Brain microvascular endothelial cell (primary cell): ENCODE measurements at regions not wholly inside any gene's neighbourhood (a gene's known extent, or its start where the extent isn't known, plus 50 kb on each side); places are given as distances from the start of the nearest gene placed in this dataset.

Experiments used
- DNase-seq: peaks from one replicate; pipeline ENCODE4 v3.0.0-alpha.2; 2020
- H3K27ac ChIP-seq: fragments of 250-450 bp; sonication (Bioruptor Pico); 2 replicates; pipeline ENCODE4 v1.5.1; 2020; ENCODE audit warnings: mild to moderate bottlenecking, moderate library complexity
- H3K27me3 ChIP-seq: fragments of 250-450 bp; sonication (Bioruptor Pico); replicated peaks from 2 replicates; pipeline ENCODE4 v1.5.1; 2020; ENCODE audit warnings: mild to moderate bottlenecking
- H3K36me3 ChIP-seq: fragments of 250-450 bp; sonication (Bioruptor Pico); replicated peaks from 2 replicates; pipeline ENCODE4 v1.5.1; 2020; ENCODE audit warnings: mild to moderate bottlenecking
- H3K4me3 ChIP-seq: 2 replicates; pipeline ENCODE4 v1.5.1; 2011; ENCODE audit warnings: low read depth, mild to moderate bottlenecking, control low read depth, low read length, moderate library complexity
- CTCF ChIP-seq: IDR thresholded peaks from 2 replicates; pipeline ENCODE4 v1.5.1; 2011; ENCODE audit warnings: low read depth, mild to moderate bottlenecking, moderate library complexity, low read length, control low read depth, inconsistent platforms; ENCODE audit errors: missing control alignments
- in situ Hi-C: cut with HindIII; loops from 2 replicates; pipeline ENCODE4 v1.10.0; 2017; ENCODE audit warnings: low sequenced_read_pairs, low pct_ligation_motif_present

- Histone ChIP-seq H3K4me3 (no peak overlapping the region), H3K27ac (no peak overlapping the region), H3K27me3 (peaks cover 2% of the 10 kb centered on the region), H3K36me3 (no peaks in the 10 kb centered on the region)
- no peak for DNase-seq
- no peak for TF ChIP-seq CTCF
- in situ Hi-C loops, result no loop called here
Measured at GRCh38 chr1:228996281-228996680, 261.0 kb downstream of the RHOU start.

GRCh38 chr1:228997721-228998144 is 262.5 kb downstream of the RHOU start:
- no peak for TF ChIP-seq CTCF
- H3K4me3 ChIP-seq, result no peak overlapping the region
- no peak overlapping the region for H3K27ac ChIP-seq
- in situ Hi-C loops, result no loop called here
- H3K36me3 ChIP-seq, result no peaks in the 10 kb centered on the region
- peaks cover 2% of the 10 kb centered on the region for H3K27me3 ChIP-seq
- DNase-seq, result no peak

- Histone ChIP-seq H3K4me3 (no peak overlapping the region), H3K36me3 (no peaks in the 10 kb centered on the region), H3K27ac (no peak overlapping the region), H3K27me3 (no peaks in the 10 kb centered on the region)
- DNase-seq, result no peak
- no peak for TF ChIP-seq CTCF
- in situ Hi-C loops, result no loop called here
Measured at GRCh38 chr1:228998179-228998578, 262.9 kb downstream of the RHOU start.

GRCh38 chr1:228999446-229000170 is 264.3 kb downstream of the RHOU start:
- no peak overlapping the region for H3K4me3 ChIP-seq
- DNase-seq, result no peak
- no peak overlapping the region for H3K27ac ChIP-seq
- no peaks in the 10 kb centered on the region for H3K36me3 ChIP-seq
- H3K27me3 ChIP-seq, result no peaks in the 10 kb centered on the region
- TF ChIP-seq CTCF, result no peak
- in situ Hi-C loops, result no loop called here

- H3K36me3 ChIP-seq, result no peaks in the 10 kb centered on the region
- in situ Hi-C loops, result no loop called here
- DNase-seq, result no peak
- no peak for TF ChIP-seq CTCF
- no peaks in the 10 kb centered on the region for H3K27me3 ChIP-seq
- H3K27ac ChIP-seq, result no peak overlapping the region
- no peak overlapping the region for H3K4me3 ChIP-seq
Measured at GRCh38 chr1:229000187-229000586, 264.9 kb downstream of the RHOU start.
